HFF-Myc (cell line): ENCODE measurements at regions not wholly inside any gene's neighbourhood (a gene's known extent, or its start where the extent isn't known, plus 50 kb on each side); places are given as distances from the start of the nearest gene placed in this dataset.

Experiments
- DNase-seq: peaks from one replicate; pipeline ENCODE4 v3.0.0-alpha.2; 2011; ENCODE audit warnings: low read depth; ENCODE audit errors: extremely low read depth
- H3K4me3 ChIP-seq: replicated peaks from 2 replicates; pipeline ENCODE4 v1.5.1; 2011; ENCODE audit warnings: low read depth, mild to moderate bottlenecking, control low read depth, low read length
- TF ChIP-seq, protein P1 (sequence below): IDR thresholded peaks from 2 replicates; pipeline ENCODE4 v1.5.1; 2012; ENCODE audit warnings: mild to moderate bottlenecking, low read depth, low read length, control low read depth; ENCODE audit errors: missing control alignments

DNA sequence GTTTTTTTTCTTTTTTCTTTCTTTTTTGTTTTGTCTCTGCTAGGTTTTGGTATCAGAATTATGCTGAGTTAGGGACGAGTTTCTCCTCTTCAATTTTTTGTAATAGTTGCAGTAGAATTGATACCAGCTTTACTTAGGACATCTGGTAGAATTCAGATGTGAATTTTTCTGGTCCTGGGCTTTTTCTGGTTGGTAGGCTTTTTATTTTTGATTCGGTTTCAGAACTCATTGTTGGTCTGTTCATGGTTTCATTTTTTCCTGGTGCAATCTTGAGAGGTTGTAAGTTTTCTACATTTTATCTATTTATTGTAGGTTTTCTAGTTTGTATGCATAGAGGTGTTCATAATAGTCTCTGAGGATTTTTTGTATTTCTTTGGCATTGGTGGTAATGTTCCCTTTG, 498.1 kb upstream of the CPEB2 start:
- no peak for DNase-seq
- no peak overlapping the region for H3K4me3 ChIP-seq
- TF ChIP-seq, protein P1, sequence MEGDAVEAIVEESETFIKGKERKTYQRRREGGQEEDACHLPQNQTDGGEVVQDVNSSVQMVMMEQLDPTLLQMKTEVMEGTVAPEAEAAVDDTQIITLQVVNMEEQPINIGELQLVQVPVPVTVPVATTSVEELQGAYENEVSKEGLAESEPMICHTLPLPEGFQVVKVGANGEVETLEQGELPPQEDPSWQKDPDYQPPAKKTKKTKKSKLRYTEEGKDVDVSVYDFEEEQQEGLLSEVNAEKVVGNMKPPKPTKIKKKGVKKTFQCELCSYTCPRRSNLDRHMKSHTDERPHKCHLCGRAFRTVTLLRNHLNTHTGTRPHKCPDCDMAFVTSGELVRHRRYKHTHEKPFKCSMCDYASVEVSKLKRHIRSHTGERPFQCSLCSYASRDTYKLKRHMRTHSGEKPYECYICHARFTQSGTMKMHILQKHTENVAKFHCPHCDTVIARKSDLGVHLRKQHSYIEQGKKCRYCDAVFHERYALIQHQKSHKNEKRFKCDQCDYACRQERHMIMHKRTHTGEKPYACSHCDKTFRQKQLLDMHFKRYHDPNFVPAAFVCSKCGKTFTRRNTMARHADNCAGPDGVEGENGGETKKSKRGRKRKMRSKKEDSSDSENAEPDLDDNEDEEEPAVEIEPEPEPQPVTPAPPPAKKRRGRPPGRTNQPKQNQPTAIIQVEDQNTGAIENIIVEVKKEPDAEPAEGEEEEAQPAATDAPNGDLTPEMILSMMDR: no peak

DNA sequence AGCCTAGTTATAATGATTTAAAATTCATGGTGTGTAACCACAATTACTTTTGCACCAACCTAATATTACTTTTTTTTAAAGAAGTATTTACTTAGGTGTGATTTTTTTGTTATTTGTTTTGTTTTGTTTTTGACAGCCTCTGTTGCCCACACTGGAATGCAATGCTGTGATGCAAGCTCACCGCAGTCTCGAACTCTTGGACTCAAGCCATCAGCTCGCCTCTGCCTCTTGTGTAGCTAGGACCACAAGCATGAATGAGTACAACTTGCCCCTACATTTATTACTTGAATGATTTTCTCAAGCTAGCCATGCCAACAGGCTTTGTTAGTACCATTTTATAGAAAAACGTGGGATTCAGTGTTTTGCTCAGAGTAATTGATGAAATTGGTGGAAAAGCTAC, 488.8 kb upstream of the CPEB2 start:
- DNase-seq: no peak
- no peak overlapping the region for H3K4me3 ChIP-seq
- TF ChIP-seq, protein P1: no peak

DNA sequence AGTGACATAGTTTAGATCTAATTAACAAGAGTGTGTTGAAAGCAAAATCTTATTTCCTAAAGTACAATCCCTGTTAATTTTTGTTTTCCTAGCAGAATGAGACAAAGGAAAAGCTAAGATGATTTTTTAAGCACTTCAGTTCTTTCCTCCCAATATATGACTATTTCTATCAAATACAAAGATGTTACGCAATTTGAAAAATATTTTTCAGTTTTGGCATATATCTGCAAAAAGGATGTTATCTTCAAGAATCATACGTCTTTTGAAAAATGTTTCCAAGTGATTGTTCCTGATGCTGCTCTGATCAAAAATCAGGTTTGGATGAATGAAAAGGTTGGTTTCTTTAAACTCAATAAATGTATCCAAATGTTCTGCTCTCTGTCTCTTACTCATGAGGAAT, 486.7 kb upstream of the CPEB2 start:
- no peak overlapping the region for H3K4me3 ChIP-seq

DNA sequence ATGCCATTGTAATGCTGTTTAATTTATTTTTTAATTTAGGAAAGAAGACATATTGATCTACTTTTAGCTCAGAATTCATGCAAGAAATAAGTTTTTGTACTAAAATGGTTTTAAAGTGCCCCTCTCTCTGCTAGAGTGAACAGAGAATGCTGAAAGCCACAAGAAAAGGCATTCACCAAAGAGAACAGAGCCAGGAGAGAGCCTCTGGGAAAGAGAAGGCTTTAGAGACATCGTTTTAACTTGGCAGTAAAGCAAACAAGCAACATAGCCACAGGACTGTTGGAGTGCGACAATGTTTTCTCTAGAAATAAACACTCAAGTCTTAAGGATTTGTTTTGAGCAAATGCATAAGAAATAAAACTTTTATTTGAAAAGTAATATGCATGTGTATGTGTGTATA, 484.1 kb upstream of the CPEB2 start:
- no peak overlapping the region for H3K4me3 ChIP-seq
- TF ChIP-seq, protein P1: no peak
- no peak for DNase-seq

More for the DNA sequence above, 486.7 kb upstream of the CPEB2 start:
- DNase-seq: no peak
- TF ChIP-seq, protein P1: no peak

DNA sequence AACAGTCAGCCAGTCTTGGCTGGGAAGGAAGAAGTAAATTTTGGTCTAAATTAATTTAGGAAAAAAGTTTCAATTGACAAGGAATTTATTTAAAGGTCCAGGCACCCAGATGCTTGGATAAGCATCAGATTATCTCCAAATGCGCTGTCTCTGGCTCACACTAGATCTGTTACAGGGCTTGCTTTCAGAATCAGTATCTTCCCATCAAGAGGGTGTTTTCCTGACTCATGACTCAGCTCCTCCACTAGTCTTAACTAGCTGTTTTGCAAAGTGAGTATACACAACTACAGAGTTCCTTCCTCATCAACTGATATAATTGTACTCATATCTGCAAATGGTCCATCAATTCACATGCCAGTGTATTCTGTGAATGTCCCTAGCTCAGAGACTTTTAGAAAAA, 482.1 kb upstream of the CPEB2 start:
- no peak overlapping the region for H3K4me3 ChIP-seq
- no peak for DNase-seq
- TF ChIP-seq, protein P1: no peak

DNA sequence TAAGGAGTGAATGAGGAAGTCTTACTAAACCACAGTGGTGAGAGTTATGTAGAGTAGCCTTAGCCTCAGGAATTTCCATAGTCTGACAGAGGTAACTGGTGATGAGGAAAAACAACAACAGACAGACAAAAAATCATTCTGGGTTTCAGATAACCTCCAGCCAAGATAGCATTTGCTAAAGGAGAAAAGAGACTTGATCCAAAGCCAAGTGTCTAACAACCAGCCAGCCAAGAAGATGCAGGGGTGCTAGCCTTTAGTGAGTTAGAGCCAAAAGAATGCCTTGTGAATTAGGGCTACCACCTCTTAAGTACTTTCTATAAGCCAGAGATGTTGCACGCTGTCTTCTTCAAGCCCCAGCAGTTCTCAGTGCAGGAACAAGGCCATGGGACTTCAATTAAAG, 478.0 kb upstream of the CPEB2 start:
- no peak overlapping the region for H3K4me3 ChIP-seq
- DNase-seq: no peak
- TF ChIP-seq, protein P1: no peak

DNA sequence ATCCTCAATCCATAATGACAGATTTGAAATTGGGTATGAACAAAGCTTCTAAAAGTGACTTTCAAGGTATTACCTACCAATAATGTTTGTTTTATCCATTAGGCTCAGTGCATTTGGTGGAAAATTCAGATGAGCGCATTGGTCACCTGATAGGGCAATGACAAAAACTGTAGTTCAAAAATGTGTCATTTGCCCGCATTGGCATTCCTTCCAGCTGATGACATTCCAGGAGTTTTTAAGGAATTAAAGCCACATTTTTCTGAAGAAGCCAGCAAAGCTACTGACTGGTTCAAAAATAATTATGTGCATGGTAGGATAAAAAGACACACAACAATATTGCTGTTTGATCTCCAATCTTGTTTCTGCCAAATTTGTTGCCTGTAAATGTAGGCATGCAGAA, 473.4 kb upstream of the CPEB2 start:
- DNase-seq: no peak
- TF ChIP-seq, protein P1: no peak

More for the DNA sequence above, 473.4 kb upstream of the CPEB2 start:
- no peak overlapping the region for H3K4me3 ChIP-seq
